Activated B cell treated with CpG ODN at 0.5 μM for 24 hours (primary cell): ENCODE measurements at regions not wholly inside any gene's neighbourhood (a gene's known extent, or its start where the extent isn't known, plus 50 kb on each side); places are given as distances from the start of the nearest gene placed in this dataset.

Experiments used
- ATAC-seq: fragments of 200-7000 bp; cut with Tn5 transposase; one replicate; pipeline ENCODE4 v1.10.0; 2021; ENCODE audit warnings: low read depth, mild to moderate bottlenecking, moderate library complexity
- CTCF ChIA-PET: fragments of 350-600 bp; sonication (Branson Sonifier 250); formaldehyde crosslinking; loops from one replicate; lab custom pipeline; 2021; ENCODE audit warnings: antibody characterized with exemption; lab: Charles Lee
- POLR2A ChIA-PET: fragments of 350-600 bp; sonication (Branson Sonifier 250); formaldehyde crosslinking; loops from one replicate; lab custom pipeline; 2021; ENCODE audit warnings: antibody characterized with exemption; lab: Charles Lee
- DNase-seq: peaks from one replicate; pipeline ENCODE4 v3.0.0; 2022
- H3K27ac Mint-ChIP-seq: one replicate; pipeline ENCODE4 v1.8.0; 2020; ENCODE audit warnings: mixed read lengths
- H3K27me3 Mint-ChIP-seq: one replicate; pipeline ENCODE4 v1.8.0; 2021; ENCODE audit warnings: mixed read lengths
- H3K36me3 Mint-ChIP-seq: one replicate; pipeline ENCODE4 v1.8.0; 2021; ENCODE audit warnings: low read depth, mixed read lengths
- H3K4me1 Mint-ChIP-seq: one replicate; pipeline ENCODE4 v1.8.0; 2021; ENCODE audit warnings: mixed read lengths
- H3K4me3 Mint-ChIP-seq: one replicate; pipeline ENCODE4 v1.8.0; 2020; ENCODE audit warnings: mild to moderate bottlenecking, mixed read lengths
- H3K9me3 Mint-ChIP-seq: one replicate; pipeline ENCODE4 v1.8.0; 2020; ENCODE audit warnings: mixed read lengths
- intact Hi-C: fragments of 100-400 bp; cut with micrococcal nuclease; formaldehyde crosslinking; loops from one replicate; pipeline ENCODE4 v1.15.1; 2024
- TF ChIP-seq, protein P1 (sequence below): fragments of 200-600 bp; IDR thresholded peaks from one replicate; pipeline ENCODE4 v1.8.0; 2022; ENCODE audit warnings: antibody characterized with exemption, mild to moderate bottlenecking

DNA sequence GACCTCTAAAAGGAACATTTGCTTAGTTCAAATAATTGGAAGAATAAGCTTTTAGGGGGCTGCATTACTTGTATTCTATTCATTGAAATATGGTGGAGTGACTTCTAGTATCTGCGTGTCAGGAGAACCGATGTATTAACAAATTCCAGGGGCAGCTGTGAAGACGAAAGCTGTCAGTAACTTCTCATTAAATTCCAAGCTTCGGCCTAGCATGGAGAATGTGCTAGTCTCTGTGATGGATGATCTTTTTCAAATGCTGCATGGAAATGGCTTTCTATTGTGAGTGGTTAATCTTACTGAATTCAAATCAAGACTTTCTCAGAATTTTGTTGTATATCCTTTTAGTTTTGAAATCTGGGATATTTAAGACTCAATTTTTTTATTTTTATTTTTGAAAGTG lies 429.9 kb downstream of the ADGRL2 start:
- ATAC-seq, result no peak
- Mint-ChIP-seq H3K9me3 (peaks cover 5% of the 10 kb centered on the region), H3K27ac (no peak overlapping the region), H3K27me3 (no peaks in the 10 kb centered on the region), H3K4me3 (no peak overlapping the region), H3K4me1 (no peaks in the 10 kb centered on the region), H3K36me3 (no peaks in the 10 kb centered on the region)
- TF ChIP-seq, protein P1, sequence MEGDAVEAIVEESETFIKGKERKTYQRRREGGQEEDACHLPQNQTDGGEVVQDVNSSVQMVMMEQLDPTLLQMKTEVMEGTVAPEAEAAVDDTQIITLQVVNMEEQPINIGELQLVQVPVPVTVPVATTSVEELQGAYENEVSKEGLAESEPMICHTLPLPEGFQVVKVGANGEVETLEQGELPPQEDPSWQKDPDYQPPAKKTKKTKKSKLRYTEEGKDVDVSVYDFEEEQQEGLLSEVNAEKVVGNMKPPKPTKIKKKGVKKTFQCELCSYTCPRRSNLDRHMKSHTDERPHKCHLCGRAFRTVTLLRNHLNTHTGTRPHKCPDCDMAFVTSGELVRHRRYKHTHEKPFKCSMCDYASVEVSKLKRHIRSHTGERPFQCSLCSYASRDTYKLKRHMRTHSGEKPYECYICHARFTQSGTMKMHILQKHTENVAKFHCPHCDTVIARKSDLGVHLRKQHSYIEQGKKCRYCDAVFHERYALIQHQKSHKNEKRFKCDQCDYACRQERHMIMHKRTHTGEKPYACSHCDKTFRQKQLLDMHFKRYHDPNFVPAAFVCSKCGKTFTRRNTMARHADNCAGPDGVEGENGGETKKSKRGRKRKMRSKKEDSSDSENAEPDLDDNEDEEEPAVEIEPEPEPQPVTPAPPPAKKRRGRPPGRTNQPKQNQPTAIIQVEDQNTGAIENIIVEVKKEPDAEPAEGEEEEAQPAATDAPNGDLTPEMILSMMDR, result no peak
- CTCF ChIA-PET, result no interaction called here
- intact Hi-C loops, result no loop called here
- no peak for DNase-seq
- POLR2A ChIA-PET, result no interaction called here

DNA sequence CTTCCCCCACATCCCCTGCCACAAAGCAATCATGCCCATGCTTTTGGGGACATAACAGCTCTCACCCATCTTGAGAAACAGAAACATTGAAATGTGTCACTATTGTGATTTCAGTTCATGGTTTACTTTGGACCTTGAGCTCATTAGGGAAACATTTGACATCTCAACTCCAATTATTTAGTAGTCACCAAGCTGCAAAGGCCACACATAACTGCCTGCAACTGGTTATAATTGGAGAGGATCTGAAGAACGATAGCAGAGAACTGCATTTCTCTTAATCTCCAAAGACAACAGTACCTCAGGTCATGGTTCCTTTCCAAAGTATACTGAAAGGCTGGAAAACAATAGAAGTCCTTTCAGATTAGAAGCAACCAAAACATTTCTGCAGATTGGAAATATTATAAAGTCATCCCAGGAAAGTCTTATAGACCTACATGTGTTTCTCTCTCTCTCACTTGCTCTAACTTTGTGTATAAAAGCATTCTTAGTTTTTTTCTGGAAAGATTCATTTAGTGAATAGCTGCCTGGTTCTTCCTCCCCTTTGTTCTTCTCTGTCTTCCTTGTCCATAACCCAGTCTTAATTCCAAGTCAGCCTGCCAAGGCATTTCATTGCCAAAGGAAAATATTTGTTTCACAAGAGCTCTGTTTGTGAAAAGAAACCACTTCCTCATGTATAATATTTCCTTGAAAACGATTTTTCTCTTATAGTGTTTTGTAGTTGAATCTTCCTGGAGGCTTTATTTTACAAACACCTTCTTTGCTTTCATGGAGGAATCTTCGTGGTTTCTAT lies 426.8 kb downstream of the ADGRL2 start:
- intact Hi-C loops, result no loop called here
- Mint-ChIP-seq H3K4me3 (no peak overlapping the region), H3K9me3 (no peaks in the 10 kb centered on the region), H3K27me3 (no peaks in the 10 kb centered on the region), H3K27ac (no peak overlapping the region), H3K4me1 (no peaks in the 10 kb centered on the region), H3K36me3 (no peaks in the 10 kb centered on the region)
- ChIA-PET POLR2A (no interaction called here), CTCF (no interaction called here)
- ATAC-seq, result no peak
- TF ChIP-seq, protein P1, result no peak
- DNase-seq, result no peak

DNA sequence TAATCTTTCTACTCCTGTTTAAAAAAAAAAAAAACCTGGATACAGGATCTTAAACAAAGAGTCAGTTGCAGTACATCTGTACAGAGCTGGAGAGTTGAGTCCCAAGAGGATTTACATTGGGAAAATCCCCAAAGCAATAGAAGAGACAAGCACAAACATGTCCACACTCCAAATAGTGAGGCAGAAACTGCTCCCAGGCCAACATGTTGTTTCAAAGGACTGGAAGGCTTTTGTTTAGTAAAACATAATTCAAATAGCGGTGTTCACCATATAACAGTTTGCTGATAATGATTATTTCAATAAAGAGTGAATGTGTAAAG lies 425.4 kb downstream of the ADGRL2 start:
- ChIA-PET CTCF (no interaction called here), POLR2A (no interaction called here)
- no peak for ATAC-seq
- no peak overlapping the region for H3K4me3 Mint-ChIP-seq
- no peaks in the 10 kb centered on the region for H3K9me3 Mint-ChIP-seq
- no peak for DNase-seq
- TF ChIP-seq, protein P1, result no peak
- H3K36me3 Mint-ChIP-seq, result no peaks in the 10 kb centered on the region
- no peak overlapping the region for H3K27ac Mint-ChIP-seq
- H3K27me3 Mint-ChIP-seq, result no peaks in the 10 kb centered on the region
- no peaks in the 10 kb centered on the region for H3K4me1 Mint-ChIP-seq
- intact Hi-C loops, result no loop called here

DNA sequence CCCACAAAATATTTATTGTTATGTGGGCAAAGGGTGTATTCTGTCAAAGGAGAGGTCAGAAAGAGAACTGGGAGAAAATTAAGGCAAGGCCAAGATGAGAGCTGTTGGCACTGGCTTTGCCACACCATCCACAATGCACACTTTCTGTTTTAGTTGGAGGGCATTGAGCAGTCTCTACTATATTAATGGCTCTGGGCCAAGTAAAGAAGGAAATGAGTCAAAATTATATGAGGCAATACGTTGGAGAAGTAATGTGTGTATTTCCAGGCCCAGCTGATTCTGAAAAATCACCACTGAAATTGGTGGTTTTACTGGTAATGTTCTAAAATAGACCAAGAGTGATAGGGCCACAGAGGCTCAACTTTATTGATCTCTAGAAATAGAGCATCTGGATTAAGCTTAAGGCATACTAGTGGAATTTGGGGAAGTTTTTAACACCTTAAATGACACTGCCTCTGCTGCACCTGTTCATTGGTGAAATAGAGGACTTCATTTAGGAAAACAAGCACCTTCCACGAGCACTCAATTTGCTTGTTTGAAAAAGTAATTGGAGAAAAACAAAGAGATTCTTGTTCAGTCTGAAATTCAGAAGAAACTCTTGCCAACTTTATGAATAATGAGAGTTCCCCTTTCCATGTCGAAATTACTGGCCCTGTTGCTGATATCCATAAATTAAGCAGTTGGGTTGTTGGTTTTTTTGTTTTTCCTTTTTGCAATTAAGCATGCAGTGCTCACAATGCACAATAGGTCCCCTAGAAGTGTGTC lies 424.9 kb downstream of the ADGRL2 start:
- CTCF ChIA-PET, result no interaction called here
- H3K4me1 Mint-ChIP-seq, result no peaks in the 10 kb centered on the region
- no peak overlapping the region for H3K4me3 Mint-ChIP-seq
- no peaks in the 10 kb centered on the region for H3K36me3 Mint-ChIP-seq
- H3K27ac Mint-ChIP-seq, result no peak overlapping the region
- POLR2A ChIA-PET, result no interaction called here
- H3K9me3 Mint-ChIP-seq, result no peaks in the 10 kb centered on the region
- no peak for ATAC-seq
- TF ChIP-seq, protein P1, result no peak
- DNase-seq, result no peak
- intact Hi-C loops, result no loop called here
- no peaks in the 10 kb centered on the region for H3K27me3 Mint-ChIP-seq

DNA sequence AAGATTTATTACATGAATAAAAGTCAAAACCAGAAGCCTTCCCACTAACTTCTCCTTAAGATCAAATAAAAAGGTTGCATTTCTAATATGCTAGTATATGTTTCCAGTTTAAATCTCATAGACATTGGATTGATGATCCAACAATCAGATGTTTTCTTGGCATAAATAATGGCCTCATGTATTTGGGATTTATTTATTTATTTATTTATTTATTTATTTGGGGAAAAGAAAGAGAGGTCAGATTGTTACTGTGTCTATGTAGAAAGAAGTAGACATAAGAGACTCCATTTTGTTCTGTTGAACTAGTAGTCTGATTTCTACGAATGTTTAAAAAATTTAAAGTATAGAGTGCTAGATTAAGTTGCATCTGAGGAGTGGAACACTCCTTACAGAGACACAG lies 422.4 kb downstream of the ADGRL2 start:
- intact Hi-C loops, result no loop called here
- no peak overlapping the region for H3K4me3 Mint-ChIP-seq
- ATAC-seq (no peak), DNase-seq (no peak)
- ChIA-PET POLR2A (no interaction called here), CTCF (no interaction called here)
- H3K36me3 Mint-ChIP-seq, result no peaks in the 10 kb centered on the region
- H3K4me1 Mint-ChIP-seq, result no peaks in the 10 kb centered on the region
- TF ChIP-seq, protein P1, result no peak
- no peaks in the 10 kb centered on the region for H3K9me3 Mint-ChIP-seq
- no peaks in the 10 kb centered on the region for H3K27me3 Mint-ChIP-seq
- no peak overlapping the region for H3K27ac Mint-ChIP-seq
